Midbrain (tissue), 1 donor: ENCODE measurements at regions not wholly inside any gene's neighbourhood (a gene's known extent, or its start where the extent isn't known, plus 50 kb on each side); places are given as distances from the start of the nearest gene placed in this dataset.

Experiments used
- DNase-seq: peaks from one replicate; lab custom pipeline; 2025; lab: John Stamatoyannopoulos, UW

DNA sequence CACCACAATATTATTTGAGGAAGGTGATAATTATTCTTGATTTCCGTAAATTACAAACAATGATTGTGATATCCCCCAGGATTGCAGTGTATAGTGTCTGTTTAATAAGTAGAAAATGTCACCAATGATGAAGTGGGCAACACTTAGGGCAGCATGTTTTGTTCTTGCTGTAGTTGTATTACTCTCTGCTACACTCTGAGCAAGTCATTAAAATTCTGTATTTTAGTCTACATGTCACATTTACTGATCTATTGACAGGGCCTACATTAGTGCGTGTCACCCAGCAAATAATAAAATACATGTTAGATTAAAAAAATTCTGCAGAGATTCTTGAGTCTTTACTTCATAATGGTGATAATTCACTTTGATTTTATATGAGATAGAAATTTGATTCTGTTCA, 247.6 kb downstream of the TMX3 start:
- DNase-seq, result no peak

DNA sequence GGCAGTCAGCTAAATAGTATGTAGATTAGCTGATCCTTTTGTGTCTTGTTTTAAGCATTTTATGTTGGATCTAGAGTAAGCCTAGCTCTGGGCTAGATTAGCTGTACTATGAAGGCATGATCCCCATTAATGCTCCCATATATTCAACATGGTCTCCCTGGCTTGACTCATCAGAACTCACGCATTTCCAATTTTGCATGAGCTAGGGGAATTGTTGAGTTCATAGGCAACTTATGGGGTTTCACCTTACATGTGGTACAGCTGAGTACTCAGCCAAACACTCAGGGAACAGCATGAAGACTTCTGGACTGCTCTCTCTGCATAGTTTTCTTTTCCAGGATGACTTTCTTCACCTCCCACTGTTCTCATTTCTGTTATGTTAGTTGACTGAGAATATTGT, 248.2 kb downstream of the TMX3 start:
- DNase-seq, result no peak

DNA sequence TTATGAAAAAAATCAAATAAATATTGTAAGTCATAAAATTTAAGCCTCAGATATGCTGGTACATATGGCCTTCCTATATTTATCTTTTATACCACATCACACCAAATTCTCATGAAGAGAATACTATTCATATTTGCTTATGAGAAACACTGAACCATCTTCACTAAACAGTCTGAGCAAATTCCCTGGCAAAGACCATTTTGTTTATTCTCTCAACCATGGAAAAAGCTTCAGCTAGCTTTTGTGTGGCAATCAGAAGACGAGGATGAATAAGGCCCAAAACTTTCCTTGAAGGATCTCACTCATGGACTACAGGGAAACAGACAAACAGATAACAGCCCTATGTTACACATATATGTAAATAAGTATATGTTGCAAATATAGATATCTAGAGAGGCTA, 252.1 kb downstream of the TMX3 start:
- no peak for DNase-seq

DNA sequence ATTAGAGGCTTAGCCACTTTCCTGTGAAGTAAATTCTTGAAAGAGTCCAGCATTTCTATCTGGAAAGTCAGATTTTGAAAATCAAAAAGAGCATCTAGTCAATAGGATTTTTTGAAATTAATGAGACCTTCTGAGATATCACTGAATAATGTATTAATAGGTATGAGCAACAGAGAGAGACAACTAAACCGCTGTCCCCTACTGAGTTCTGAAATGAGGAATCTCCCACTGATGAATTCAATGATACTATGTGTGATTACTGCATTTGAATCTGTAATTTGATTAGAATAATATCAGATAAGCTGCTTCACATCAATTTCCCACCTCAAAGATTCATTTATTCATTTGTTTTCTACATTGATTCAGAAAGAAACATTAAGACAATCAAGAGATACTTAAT, 252.8 kb downstream of the TMX3 start:
- DNase-seq, result no peak

DNA sequence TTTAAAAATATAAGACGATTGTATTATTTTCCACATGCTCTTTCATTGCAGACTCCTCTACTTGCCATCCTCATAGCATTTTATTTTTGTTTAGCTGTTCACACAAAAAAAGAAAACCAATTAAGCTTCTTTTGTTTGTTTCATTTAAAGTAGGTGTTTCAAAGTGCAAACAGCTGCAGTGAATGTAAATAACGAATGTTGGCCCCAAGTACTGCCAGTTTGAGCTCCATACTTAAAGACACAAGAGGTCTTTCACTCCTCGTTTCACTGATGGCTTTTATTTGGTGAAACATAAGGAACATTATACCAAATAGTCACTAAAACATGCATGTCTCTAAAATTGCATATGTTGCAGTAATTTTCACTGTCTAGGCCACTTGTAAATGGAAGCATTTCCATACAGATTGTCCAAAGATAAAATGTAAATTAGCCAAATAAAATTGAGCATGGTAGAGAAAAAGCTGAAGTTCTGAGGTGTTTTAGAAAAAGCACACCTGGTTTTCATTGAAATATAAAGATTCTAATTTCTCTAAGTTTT, 253.4 kb downstream of the TMX3 start:
- DNase-seq, result no peak

DNA sequence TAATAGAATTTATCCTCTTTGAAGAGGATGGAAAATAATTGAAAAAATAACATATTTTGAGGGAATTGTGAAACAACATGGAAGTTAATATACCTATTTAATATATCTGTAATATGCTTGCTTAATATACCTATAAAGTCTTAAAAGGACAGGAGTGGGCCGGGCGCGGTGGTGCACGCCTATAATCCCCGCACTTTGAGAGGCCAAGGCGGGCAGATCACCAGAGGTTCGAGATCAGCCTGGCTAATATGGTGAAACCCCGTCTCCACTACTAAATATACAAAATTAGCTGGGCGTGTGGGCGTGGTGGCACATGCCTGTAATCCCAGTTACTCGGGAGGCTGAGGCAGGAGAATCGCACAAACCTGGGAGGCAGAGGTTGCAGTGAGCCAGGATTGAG, 254.9 kb downstream of the TMX3 start:
- DNase-seq, result no peak

DNA sequence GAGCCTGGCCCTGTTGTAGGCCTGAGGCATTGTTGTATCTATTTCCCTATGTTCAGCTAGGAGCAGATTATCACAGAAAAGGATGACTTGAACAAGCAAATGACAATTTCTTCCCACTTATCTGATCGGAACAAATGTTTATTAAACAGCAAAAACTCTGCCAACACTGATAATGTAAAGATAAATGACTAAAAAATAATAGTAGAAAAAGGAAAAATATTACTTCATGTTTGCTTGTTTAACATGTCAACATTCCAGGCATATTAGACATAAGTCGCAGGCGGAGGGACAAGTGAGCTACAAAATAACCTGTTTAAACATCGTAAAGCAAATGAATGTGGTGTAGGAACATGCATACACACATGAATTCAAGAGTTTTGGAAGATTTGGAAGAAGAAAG, 257.9 kb downstream of the TMX3 start:
- DNase-seq, result no peak

DNA sequence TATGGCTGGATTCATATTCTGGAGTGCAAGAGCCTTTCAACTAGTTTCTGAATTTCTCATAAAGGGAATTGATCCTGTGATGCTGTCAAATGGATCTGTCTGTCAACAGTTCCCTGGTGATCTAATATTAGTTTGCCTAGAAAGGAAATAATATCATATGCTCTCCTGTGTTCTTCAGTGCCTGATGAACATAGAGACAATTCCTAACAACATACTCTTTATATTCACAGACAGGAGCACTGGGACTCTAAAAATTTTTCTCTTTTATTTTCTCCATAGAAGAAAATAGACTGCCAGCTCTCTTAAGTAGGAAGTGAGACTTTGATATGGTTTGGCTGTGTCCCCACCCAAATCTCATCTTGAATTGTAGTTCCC, 259.7 kb downstream of the TMX3 start:
- DNase-seq, result no peak

DNA sequence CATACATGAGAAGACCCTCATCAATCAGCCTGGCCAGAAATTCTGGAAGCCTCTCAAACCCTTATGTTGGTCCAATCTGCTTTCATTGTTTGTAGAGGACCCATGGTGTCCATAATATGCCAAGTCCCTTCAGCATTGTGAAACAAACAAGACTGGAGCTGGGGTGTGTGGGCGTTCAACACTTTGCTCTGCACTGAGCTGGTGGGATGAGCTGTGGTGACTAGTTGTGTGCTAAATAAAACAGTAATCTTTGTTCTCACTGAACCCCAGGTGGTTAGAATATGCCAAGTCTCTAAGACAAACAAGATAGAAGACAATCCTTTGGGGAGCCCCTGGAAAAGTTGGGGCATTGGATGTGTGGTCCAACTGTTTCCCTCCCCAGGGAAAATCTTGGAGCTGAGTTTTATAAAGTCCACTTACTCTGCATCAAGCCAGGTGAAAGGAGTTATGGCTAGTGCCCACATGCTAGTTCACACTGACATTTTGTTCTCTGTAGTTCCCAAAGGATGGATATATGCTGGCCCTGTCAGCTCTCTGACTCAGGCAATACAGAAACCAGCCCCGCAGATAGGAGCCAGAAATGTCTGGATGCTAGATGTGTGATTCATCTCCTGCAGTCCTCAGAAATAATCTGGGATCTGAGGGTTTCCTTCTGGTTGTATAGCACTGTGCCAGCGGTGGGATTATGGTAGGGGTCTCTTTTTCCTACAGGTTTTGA, 260.2 kb downstream of the TMX3 start:
- DNase-seq, result no peak

DNA sequence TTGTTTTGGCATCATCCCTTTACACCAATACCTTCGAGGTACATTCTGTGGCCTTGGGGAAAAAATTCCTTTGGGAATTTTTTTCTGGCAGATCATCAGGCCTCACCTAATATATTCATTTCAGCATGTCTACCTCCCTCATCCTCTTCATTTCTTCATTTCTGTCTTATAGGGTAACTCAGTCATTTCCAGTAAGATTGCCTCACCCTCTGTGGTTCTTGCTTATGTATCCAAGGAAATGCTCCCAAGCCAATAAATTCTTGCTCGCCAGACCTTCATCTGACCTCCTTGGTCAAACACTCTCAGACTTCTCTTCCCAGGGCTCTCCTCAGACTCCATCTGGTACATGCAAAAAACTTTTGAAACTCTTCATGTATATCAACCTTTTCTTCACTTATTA, 265.6 kb downstream of the TMX3 start:
- no peak for DNase-seq

DNA sequence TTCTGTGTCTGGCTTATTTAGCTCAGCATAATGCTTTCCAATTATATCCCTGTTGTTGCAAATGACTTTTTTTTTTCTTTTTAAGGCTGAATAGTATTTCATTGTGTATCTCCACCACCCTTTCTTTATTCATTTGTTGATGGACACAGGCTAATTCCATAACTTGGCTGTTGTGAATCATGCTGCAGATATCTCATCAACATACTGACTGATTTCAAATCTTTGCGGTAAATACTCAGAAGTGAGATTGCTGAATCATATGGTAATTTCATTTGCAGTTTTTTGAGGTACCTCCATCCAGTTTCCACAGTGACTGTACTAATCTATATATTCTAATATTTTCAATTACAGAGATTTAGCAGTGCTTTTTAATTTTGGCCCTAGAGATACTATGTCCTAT, 266.2 kb downstream of the TMX3 start:
- DNase-seq, result no peak

DNA sequence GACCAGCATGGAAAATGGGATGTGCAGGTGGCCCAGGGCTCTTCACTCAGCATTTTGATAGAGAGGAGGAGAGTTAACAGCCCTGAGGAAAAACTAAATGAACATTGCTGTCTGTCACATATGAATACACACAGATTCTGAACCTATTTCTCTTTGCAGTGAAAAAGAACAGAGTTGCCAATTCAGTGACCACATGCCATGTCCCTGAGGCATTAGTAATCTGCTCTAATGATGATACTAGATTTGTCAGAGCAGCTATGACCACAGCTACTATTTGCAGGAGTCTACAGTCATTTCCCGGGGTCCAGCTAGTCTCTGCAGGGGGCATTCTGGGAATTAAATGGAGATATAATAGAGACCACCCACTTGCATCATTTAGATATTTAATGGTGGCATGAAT, 267.6 kb downstream of the TMX3 start:
- DNase-seq, result no peak

DNA sequence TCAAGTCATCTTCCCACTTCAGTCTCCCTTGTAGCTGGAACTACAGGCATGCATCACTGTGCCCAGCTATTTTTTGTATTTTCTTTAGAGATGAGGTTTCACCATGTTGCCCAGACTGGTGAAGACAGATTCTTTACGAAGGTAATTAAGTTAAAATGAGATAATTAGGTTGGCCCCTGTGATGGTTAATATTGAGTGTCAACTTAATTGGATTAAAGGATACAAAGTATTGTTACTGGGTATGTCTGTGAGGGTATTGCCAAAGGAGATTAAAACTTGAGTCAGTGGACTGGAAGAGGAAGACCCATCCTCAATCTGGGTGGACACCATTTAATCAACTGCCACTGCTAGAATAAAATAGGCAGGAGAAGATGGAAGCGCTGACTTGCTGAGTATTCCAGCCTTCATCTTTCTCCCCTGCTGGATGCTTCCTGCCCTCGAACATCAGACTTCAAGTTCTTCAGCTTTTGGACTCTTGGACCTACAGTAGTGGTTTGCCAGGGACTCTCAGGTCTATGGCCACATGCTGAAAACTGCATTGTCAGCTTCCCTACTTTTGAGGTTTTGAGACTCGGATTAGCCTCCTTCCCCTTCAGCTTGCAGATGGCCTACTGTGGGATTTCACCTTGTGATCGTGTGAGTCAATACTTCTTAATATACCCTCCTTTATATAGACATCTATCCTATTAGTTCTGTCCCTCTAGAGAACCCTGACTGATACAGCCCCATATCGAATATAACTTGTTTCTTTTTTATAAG, 269.1 kb downstream of the TMX3 start:
- DNase-seq, result no peak

DNA sequence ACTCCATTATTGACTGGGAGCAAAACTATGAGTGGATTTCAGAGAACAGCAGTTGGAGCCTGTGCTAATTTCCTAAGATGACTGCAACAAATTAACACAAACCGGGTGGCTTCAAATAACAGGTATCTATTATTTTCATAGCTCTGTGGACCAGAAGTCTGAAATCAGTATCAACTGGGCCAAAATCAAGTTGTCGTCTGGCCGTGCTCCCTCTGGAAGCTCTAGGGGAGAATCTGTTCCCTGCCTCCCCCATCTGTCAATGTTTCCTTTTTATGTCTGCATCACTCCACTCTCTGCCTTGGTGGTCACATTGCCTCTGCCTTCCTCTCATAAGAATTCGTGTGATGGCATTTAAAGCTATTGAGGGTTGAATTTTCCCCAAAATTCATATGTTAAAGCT, 269.8 kb downstream of the TMX3 start:
- DNase-seq, result no peak

DNA sequence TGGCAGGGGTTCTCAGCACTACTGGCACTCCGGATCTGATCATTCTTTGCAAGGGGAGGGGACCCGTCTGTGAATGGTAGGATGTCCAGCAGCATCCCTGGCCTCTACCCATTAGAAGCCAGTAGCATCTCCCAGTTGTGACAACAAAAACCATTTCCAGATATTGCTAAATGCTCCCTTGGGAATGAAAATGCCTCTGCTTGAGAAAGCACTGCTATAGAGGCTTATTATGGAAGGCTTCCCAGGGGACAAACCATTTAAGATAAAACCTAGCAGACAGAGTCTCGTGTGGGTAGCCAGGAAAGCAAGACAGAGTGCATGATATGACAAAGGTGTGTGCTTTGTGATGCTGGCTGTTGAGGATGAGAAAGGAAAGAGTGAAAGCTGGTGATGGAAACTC, 273.7 kb downstream of the TMX3 start:
- DNase-seq, result no peak

DNA sequence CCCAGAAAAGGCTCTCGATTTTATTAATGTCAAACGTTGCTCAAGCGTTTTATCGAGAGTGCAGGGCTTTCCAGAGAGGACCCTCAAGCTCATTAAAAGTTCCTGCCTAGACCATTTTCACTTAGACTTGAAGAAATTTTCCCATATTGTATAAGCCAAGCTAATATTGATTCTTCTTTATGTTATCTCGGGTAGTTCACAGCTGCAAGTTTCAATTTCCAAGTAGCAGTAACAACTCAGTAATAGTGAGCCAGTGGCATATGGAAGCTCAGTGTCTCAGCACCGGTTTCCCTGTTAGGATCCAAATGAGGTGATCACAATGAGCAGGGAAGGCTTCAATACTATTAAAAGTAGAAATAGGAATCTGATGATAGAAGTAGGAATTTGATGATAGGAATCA, 274.5 kb downstream of the TMX3 start:
- DNase-seq, result no peak

DNA sequence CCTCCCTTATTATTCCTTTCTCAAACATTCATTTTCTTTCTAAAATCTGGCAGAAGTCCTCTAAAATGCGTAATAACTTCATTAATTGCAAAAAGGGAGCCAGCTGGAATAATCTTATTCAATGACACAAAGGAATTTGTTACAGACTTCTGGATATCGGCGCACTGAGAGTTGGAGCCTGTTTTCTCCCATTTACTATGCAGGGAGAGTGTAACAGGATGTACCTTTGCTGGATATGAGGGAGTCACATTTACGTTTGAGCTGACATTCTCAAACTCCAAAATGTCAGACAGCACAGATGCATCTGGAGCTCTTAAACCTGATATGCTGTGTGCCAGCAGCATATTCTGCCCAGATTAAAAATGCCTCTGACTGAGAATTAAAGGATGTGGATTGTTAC, 275.3 kb downstream of the TMX3 start:
- no peak for DNase-seq

DNA sequence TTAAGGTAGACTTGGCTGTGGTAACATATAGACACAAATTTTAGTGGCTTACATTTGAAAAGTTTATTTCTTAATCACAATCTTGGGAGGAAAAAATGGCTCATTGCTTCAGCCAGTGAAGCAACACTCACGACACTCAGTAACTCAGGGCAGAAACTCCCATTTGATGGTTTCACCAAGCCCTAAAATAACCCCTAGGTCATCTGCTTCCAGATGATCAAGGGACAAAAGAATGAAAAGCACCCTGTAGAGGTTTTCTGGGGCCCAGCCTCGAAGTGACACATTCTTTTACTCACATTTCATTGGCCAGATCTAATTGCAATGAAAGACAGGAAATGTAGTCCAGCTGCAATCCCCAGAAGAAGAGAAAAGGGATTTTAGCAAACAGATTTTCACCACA, 275.9 kb downstream of the TMX3 start:
- DNase-seq, result no peak

DNA sequence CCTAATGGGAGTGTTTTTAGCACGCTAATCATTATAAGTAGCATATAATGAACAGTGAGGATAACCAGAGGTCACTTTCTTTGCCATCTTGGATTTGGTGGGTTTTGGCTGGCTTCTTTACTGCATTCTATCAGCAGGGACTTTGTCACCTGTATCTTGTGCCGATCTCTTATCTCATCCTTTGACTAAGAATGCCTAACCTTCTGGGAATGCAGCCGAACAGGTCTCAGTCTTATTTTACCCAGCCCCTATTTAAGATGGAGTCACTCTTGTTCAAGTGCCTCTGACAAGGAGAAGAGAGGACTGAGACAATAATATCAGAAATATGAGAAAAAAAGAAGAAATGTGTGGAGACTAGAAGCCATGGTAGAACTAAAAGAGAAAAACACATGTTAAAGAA, 276.4 kb downstream of the TMX3 start:
- no peak for DNase-seq

DNA sequence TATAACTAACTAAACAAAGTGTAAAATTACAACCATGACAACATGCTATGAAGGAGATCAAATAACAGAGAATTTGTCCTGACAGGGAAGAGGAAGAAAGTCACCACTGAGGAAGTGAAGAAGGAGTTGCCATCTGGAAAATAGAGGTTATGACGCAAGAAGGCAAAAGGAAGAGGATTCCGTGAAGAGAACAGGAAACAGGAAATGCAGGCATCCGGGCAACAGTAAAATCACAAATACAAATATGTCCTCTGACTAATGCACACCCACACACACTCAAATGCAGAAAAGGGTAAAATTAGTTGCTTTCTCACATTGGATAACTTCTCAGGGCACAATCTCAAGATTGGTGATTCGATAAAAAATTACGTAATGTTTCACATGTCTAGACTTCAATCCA, 278.4 kb downstream of the TMX3 start:
- DNase-seq, result no peak

DNA sequence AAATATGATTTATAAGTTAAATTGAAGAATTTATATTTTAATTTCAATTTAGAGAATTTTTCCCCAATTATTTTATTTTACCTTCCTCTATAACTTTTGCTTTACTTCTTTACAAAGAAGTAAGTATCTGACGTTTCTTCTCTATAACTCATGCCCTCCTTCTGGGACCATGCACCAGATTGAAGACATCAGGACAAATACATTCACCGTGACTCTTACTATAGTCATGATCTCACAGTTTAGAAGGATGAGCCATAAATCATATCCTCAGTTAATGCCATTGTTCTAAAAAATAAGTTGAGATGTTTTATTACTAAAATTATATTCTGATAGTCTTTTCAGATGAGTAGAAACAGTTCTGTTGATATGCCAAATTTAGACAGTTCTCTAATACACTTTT, 279.3 kb downstream of the TMX3 start:
- DNase-seq, result no peak

DNA sequence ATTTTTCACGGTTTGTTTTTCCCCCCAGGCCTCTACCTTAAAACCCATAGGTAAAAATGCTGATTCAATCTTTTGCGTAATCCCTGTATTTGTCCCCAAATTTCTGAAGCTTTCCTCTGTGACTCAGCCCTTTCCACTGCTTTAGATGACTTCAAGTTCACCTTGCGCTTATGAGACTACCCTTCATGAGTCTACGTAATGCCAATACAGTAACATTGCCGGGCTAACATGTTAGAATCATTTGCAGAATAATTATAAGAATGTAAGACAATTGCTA, 283.0 kb downstream of the TMX3 start:
- DNase-seq, result no peak

DNA sequence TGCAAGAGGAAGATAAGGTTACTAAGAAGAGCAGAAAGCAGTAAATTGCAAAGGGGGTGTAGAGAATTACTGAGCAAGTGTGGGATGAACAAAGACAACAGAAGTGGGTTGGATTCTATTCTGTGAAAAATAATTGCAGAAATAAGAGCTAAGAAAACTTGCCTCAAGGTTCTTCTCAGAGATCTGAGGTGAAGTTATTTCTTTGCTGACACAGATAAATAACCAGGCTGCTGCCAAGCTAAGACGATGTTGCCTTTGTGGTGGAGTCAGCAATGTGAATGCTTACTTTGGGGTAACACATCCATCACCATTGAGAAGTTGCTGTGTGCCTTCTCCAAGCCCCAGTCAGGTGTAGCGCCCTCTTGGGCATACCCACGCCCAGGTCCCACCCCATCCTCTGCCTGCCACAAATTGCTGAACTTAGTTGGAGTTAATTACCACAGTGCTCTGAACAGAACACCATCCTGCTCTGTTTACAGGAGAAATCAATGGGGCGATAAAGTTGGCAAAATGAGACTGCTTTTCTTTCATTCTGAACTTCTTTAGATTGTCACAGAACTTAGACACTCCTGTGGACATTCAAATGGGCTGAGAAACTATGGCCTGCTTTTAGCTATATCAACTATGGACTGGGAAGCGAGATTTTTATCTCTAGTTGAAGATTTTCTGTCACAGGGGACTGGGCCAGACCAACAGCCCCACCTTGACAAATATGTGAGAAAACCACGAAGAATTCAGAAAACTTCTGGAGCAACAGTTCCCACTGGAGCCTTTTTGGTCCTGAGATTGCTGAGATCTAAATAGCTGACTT, 283.6 kb downstream of the TMX3 start:
- DNase-seq, result no peak
